ENCODE measurements at regions not wholly inside any gene's neighbourhood (a gene's known extent, or its start where the extent isn't known, plus 50 kb on each side); places are given as distances from the start of the nearest gene placed in this dataset.

DNA sequence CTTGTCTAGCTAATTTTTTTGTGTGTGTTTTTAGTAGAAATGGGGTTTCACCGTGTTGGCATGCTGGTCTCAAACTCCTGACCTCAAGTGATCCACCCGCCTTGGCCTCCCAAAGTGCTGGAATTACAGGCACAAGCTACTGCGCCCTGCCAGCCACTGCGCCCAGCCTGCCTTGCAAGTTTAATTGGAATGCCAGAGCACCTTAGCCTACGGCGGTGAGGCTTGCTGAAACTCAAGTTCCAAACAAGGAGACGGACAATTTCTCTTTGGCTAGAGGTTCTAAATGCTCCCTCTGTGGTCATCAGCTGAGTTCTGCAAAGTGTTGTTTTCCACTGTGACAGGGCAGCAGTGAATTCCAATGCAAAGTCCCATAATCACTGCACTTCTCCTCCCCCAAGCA is 583.4 kb downstream of the KCNJ3 start:
- no peak overlapping the region for H3K27ac ChIP-seq
- H3K36me3 ChIP-seq = no peaks in the 10 kb centered on the region
- no peaks in the 10 kb centered on the region for H3K4me1 ChIP-seq
- no peaks in the 10 kb centered on the region for H3K27me3 ChIP-seq
- H3K9me3 ChIP-seq = no peaks in the 10 kb centered on the region
- DNase-seq = no peak
- H3K4me3 ChIP-seq = no peak overlapping the region
- TF ChIP-seq, protein P1, sequence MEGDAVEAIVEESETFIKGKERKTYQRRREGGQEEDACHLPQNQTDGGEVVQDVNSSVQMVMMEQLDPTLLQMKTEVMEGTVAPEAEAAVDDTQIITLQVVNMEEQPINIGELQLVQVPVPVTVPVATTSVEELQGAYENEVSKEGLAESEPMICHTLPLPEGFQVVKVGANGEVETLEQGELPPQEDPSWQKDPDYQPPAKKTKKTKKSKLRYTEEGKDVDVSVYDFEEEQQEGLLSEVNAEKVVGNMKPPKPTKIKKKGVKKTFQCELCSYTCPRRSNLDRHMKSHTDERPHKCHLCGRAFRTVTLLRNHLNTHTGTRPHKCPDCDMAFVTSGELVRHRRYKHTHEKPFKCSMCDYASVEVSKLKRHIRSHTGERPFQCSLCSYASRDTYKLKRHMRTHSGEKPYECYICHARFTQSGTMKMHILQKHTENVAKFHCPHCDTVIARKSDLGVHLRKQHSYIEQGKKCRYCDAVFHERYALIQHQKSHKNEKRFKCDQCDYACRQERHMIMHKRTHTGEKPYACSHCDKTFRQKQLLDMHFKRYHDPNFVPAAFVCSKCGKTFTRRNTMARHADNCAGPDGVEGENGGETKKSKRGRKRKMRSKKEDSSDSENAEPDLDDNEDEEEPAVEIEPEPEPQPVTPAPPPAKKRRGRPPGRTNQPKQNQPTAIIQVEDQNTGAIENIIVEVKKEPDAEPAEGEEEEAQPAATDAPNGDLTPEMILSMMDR (IDR thresholded peaks at IDR 0.05) = no peak
- no peak for TF ChIP-seq POLR2A (IDR thresholded peaks at IDR 0.05)

DNA sequence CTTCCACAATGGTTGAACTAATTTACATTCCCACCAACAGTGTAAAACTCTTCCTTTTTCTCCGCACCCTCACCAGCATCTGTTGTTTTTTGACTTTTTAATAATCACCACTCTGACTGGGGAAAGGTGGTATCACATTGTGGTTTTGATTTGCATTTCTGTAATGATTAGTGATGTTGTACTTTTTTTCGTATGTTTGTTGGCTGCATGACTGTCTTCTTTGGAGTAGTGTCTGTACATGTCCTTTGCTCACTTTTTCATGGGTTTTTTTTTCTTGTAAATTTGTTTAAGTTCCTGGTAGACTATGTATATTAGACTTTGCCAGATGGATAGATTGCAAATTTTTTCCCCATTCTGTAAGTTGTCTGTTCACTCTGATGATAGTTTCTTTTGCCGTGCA is 574.8 kb downstream of the KCNJ3 start:
- DNase-seq = no peak
- Histone ChIP-seq H3K36me3 (no peaks in the 10 kb centered on the region), H3K27me3 (no peaks in the 10 kb centered on the region), H3K4me3 (no peak overlapping the region), H3K9me3 (no peaks in the 10 kb centered on the region), H3K4me1 (no peaks in the 10 kb centered on the region), H3K27ac (no peak overlapping the region)
- no peak for TF ChIP-seq POLR2A (IDR thresholded peaks at IDR 0.05)
- TF ChIP-seq, protein P1 (IDR thresholded peaks at IDR 0.05) = no peak

DNA sequence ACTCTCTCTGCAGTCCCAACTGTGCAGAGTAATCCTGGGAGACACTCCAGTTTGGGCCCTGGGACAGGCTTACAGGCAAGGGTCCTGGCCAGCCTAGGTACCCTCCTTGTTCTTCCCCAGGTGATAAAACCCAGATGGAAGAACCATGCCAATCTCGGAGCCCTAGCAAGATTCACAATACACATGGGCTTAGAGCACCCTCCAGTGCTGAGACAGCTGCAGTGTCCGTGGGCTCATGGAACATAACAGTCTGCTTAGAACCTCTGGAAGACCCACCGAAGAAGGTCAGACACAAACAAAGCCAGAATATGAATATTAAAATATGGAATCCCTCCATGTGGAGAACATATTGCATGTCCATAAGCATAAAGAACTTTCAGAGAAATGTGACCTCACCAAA is 568.1 kb downstream of the KCNJ3 start:
- Histone ChIP-seq H3K4me1 (no peaks in the 10 kb centered on the region), H3K27me3 (no peaks in the 10 kb centered on the region), H3K36me3 (no peaks in the 10 kb centered on the region), H3K4me3 (no peak overlapping the region), H3K27ac (no peak overlapping the region), H3K9me3 (no peaks in the 10 kb centered on the region)
- no peak for DNase-seq
- TF ChIP-seq POLR2A (IDR thresholded peaks at IDR 0.05) = no peak
- TF ChIP-seq, protein P1 (IDR thresholded peaks at IDR 0.05) = no peak

DNA sequence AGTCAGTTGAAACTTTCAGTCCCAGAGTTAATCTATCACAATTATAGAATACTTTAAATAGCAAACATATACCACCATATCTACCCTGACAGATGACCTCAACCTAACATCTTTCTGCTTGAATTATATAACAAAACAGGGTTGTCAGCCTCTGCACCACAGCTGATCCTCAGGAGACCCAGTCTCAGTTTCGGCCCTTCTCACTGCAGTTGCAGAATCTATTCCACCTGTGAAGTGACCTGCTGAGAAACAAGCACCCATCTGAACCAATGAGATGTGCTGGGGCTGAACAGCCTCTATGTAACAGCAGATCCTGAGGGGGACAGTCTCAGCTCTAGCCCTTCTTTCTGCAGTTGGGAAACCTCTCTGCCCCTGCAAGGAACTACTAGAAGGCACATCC is 567.6 kb downstream of the KCNJ3 start:
- no peaks in the 10 kb centered on the region for H3K4me1 ChIP-seq

DNA sequence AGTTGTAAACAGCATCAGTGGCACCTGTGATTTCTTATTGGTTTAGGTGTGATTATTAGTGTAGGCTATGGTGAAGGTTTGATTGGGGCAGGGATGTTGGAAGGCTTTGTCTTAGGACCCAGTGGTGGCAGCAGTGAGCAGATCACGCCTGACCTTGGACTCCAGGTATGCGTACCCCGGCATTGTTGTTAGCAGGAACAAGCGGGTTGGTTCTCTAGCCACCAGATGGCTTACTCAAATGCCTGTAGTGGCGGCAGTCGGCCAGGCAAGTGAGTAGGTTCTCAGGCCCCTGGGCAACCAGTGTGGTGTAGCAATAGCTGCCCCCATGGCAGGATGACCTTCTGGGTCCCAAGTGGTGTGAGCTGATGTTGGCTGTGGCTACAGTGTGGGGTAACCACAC is 558.3 kb downstream of the KCNJ3 start:
- DNase-seq = no peak
- Histone ChIP-seq H3K27ac (no peak overlapping the region), H3K4me3 (no peak overlapping the region), H3K9me3 (no peaks in the 10 kb centered on the region), H3K4me1 (no peaks in the 10 kb centered on the region), H3K36me3 (no peaks in the 10 kb centered on the region), H3K27me3 (no peaks in the 10 kb centered on the region)
- no peak for TF ChIP-seq POLR2A (IDR thresholded peaks at IDR 0.05)
- TF ChIP-seq, protein P1 (IDR thresholded peaks at IDR 0.05) = no peak

More for the DNA sequence above, 567.6 kb downstream of the KCNJ3 start:
- no peak overlapping the region for H3K27ac ChIP-seq
- TF ChIP-seq, protein P1 (IDR thresholded peaks at IDR 0.05) = no peak
- no peak for TF ChIP-seq POLR2A (IDR thresholded peaks at IDR 0.05)
- H3K4me3 ChIP-seq = no peak overlapping the region
- H3K36me3 ChIP-seq = no peaks in the 10 kb centered on the region
- DNase-seq = no peak
- no peaks in the 10 kb centered on the region for H3K27me3 ChIP-seq
- no peaks in the 10 kb centered on the region for H3K9me3 ChIP-seq

DNA sequence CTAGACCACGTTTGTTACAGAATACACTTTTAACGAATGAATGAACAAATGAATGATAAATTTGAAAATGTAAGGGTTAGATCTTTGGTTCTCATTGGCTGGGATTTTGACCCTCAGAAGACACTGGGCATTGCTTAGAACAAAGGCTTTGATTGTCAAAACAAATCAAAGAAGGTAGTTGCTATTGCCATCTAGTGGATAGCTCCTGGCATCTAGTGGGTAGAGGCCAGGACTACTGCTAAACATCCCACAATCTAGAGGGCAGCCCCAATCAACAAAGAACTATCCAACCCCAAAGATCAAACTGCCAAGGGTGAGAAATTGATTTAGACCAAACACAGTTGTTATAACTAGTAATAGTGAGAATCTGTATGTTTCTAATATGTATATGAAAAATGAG is 552.3 kb downstream of the KCNJ3 start:
- H3K27me3 ChIP-seq = no peaks in the 10 kb centered on the region
- no peaks in the 10 kb centered on the region for H3K4me1 ChIP-seq
- TF ChIP-seq POLR2A (IDR thresholded peaks at IDR 0.05) = no peak
- TF ChIP-seq, protein P1 (IDR thresholded peaks at IDR 0.05) = peak in 2 of 6 experiments; percentile 20 to 35
- H3K36me3 ChIP-seq = no peaks in the 10 kb centered on the region
- no peak overlapping the region for H3K27ac ChIP-seq
- no peak overlapping the region for H3K4me3 ChIP-seq
- DNase-seq = no peak
- no peaks in the 10 kb centered on the region for H3K9me3 ChIP-seq

All from Peyer's patch (tissue), 4 donors.